Left ventricle myocardium inferior (tissue), 1 donor: ENCODE measurements at regions not wholly inside any gene's neighbourhood (a gene's known extent, or its start where the extent isn't known, plus 50 kb on each side); places are given as distances from the start of the nearest gene placed in this dataset.

ENCODE experiments used
- DNase-seq: peaks from one replicate; pipeline ENCODE4 v3.0.0-alpha.2; 2020
- H3K27ac ChIP-seq: fragments of 200-600 bp; replicated peaks from 2 replicates; pipeline ENCODE4 v1.8.0; 2021
- H3K27me3 ChIP-seq: fragments of 200-600 bp; 2 replicates; pipeline ENCODE4 v1.8.0; 2021; ENCODE audit warnings: low read depth
- H3K36me3 ChIP-seq: fragments of 200-600 bp; 2 replicates; pipeline ENCODE4 v1.8.0; 2021
- H3K4me1 ChIP-seq: fragments of 200-600 bp; 2 replicates; pipeline ENCODE4 v1.8.0; 2021
- H3K4me3 ChIP-seq: fragments of 200-600 bp; 2 replicates; pipeline ENCODE4 v1.8.0; 2021; ENCODE audit warnings: mild to moderate bottlenecking, moderate library complexity
- H3K9me3 ChIP-seq: fragments of 200-600 bp; replicated peaks from 2 replicates; pipeline ENCODE4 v1.8.0; 2021
- intact Hi-C: fragments of 100-400 bp; cut with micrococcal nuclease; formaldehyde crosslinking; loops from one replicate; pipeline ENCODE4 v1.11.0; 2022
- TF ChIP-seq, protein P1 (sequence below): fragments of 200-600 bp; IDR thresholded peaks from 2 replicates; pipeline ENCODE4 v1.8.0; 2021; ENCODE audit warnings: antibody characterized with exemption, mild to moderate bottlenecking, borderline replicate concordance
- donor health status: DM: no; HTN: yes; CAD: no; lungs with severe emphysema.

DNA sequence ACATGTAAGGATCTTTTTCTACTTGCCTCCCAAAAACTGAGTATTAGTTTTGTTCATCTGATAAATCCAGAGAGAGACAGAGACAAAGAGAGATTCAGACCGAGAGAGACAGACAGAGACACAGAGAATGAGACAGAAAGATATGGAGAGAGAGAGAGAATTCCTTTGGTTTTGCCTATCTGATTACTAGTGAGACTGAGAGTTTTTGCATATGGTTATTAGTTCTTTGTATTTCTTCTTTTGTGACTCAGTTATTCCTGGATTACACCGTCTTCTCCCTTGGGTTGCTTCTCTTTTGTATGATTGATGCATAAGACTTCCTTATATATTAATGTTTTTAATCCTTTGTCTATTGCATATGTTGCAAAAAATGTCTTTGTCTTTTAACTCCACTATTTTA, 91.2 kb upstream of the SPATA31C2 start:
- DNase-seq, result no peak
- Histone ChIP-seq H3K9me3 (peaks cover 18% of the 10 kb centered on the region), H3K27ac (no peak overlapping the region), H3K4me3 (no peak overlapping the region), H3K36me3 (no peaks in the 10 kb centered on the region), H3K4me1 (no peaks in the 10 kb centered on the region), H3K27me3 (no peaks in the 10 kb centered on the region)
- TF ChIP-seq, protein P1, sequence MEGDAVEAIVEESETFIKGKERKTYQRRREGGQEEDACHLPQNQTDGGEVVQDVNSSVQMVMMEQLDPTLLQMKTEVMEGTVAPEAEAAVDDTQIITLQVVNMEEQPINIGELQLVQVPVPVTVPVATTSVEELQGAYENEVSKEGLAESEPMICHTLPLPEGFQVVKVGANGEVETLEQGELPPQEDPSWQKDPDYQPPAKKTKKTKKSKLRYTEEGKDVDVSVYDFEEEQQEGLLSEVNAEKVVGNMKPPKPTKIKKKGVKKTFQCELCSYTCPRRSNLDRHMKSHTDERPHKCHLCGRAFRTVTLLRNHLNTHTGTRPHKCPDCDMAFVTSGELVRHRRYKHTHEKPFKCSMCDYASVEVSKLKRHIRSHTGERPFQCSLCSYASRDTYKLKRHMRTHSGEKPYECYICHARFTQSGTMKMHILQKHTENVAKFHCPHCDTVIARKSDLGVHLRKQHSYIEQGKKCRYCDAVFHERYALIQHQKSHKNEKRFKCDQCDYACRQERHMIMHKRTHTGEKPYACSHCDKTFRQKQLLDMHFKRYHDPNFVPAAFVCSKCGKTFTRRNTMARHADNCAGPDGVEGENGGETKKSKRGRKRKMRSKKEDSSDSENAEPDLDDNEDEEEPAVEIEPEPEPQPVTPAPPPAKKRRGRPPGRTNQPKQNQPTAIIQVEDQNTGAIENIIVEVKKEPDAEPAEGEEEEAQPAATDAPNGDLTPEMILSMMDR, result no peak
- intact Hi-C loops, result no loop called here

DNA sequence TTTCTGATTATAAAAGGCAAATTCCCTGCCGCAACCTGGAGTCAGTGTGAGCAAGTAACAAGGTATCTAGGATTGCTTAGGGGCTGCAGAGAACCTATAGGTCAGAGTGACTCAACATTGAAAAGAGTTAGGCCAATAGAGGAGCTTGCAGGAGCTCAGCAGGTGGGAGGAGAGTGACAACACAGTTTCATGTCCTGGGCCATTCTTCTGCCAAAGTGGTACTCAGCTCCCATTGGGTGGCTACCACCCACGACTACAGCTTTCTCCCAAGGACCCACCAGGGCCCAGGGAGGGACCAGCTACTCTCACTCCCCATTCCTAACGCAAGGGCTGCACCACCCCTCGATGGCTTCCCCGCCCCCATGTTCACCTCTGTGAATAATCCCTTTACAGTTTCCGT, 86.7 kb upstream of the SPATA31C2 start:
- intact Hi-C loops, result no loop called here

DNA sequence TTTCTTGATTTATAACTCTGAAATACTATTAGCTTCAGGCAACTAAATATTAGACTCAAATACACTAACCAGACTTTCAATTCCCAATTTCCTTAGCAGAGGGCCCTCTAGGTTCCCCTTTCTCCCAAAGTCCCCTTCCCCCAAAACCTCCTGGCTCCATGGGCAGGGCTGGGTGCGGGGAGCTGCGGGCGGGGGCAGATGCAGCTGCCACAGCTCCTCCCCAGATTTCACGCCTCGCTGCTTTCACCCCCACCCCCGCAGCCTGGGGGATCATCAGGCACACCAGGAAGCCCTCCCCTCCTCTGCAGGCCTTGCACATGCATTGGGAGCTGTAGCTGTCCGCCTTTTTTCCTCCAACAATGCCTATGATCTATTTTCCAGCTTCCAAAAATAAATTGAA, 82.8 kb upstream of the SPATA31C2 start:
- intact Hi-C loops, result no loop called here
- Histone ChIP-seq H3K27me3 (peaks cover 19% of the 10 kb centered on the region), H3K27ac (no peak overlapping the region), H3K4me1 (peaks cover 2% of the 10 kb centered on the region), H3K4me3 (no peak overlapping the region), H3K36me3 (no peaks in the 10 kb centered on the region), H3K9me3 (no peaks in the 10 kb centered on the region)
- no peak for DNase-seq
- TF ChIP-seq, protein P1, result no peak

More for the DNA sequence above, 86.7 kb upstream of the SPATA31C2 start:
- peaks cover under 1% of the 10 kb centered on the region for H3K9me3 ChIP-seq
- H3K36me3 ChIP-seq, result no peaks in the 10 kb centered on the region
- DNase-seq, result no peak
- no peak overlapping the region for H3K4me3 ChIP-seq
- no peaks in the 10 kb centered on the region for H3K4me1 ChIP-seq
- TF ChIP-seq, protein P1, result no peak
- no peak overlapping the region for H3K27ac ChIP-seq
- H3K27me3 ChIP-seq, result peaks cover 19% of the 10 kb centered on the region

DNA sequence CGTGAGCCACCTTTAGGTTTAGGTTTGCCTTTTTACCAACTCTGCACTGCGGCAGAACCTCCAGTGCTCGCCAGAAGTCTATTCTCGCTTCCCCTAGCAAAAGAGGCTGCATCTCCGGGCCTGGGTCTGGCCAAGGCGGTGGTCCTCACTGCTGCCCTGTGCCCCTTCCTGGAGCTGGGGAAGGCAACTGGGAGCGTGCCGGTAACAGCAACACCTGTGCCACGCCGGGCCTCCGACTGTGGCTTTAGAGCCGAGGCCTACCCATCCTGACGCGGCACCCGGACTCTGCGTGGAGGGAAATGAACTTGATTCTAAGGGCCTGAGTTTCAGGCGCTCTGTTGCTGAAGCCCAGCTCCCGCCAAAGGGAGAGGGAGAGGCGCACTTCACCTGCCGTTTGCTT, 82.4 kb upstream of the SPATA31C2 start:
- H3K9me3 ChIP-seq, result no peaks in the 10 kb centered on the region
- H3K4me3 ChIP-seq, result no peak overlapping the region
- H3K27ac ChIP-seq, result no peak overlapping the region
- H3K36me3 ChIP-seq, result no peaks in the 10 kb centered on the region
- DNase-seq, result no peak
- H3K4me1 ChIP-seq, result peaks cover 7% of the 10 kb centered on the region
- peaks cover 19% of the 10 kb centered on the region for H3K27me3 ChIP-seq
- TF ChIP-seq, protein P1, result no peak
- intact Hi-C loops, result no loop called here

DNA sequence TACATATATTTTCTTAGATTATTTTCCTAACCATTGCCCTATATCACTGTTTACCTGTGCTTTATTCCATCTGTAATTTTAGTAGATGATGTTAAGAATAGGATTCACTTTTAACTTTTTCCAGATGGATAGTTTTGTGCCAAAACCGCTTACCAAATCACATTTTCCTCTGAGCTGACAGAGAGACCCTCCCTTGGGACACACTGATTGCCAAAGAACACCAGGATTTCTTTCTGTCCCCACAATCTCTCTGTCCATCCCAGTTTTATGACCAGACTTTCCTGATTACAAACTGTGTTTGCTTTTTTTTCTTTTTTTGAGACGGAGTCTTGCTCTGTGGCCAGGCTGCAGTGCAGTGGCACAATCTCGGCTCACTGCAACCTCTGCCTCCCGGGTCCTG, 81.3 kb upstream of the SPATA31C2 start:
- Histone ChIP-seq H3K4me3 (no peak overlapping the region), H3K27ac (no peak overlapping the region), H3K4me1 (peaks cover 15% of the 10 kb centered on the region), H3K27me3 (peaks cover 19% of the 10 kb centered on the region), H3K36me3 (no peaks in the 10 kb centered on the region), H3K9me3 (no peaks in the 10 kb centered on the region)
- TF ChIP-seq, protein P1, result no peak
- intact Hi-C loops, result no loop called here
- DNase-seq, result no peak

DNA sequence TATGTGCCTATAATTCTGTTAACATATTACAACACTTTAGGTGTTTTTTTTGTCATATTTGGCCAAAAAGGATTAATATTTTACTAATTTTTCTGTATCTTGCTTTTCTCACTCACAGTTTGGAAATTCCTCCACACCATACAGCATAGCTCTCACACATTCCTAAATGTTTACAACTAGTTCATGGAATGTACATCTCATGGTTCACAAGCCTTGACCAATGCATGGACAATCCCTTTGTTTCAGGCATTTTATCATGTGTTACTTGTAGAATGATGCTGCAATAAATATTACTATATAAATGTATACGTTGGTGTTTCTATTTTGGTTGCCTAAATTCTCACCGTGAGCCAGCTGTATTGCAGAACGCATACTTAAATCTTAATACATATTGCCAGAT, 80.5 kb upstream of the SPATA31C2 start:
- Histone ChIP-seq H3K36me3 (no peaks in the 10 kb centered on the region), H3K4me3 (no peak overlapping the region), H3K27ac (no peak overlapping the region), H3K27me3 (peaks cover 19% of the 10 kb centered on the region), H3K4me1 (peaks cover 15% of the 10 kb centered on the region), H3K9me3 (no peaks in the 10 kb centered on the region)
- no peak for DNase-seq
- TF ChIP-seq, protein P1, result no peak
- intact Hi-C loops, result no loop called here
